A549 (cell line): ENCODE measurements at regions not wholly inside any gene's neighbourhood (a gene's known extent, or its start where the extent isn't known, plus 50 kb on each side); places are given as distances from the start of the nearest gene placed in this dataset.

Source experiments
- CTCF ChIP-seq: fragments of >200 bp; sonication (Bioruptor Twin); formaldehyde crosslinking; IDR thresholded peaks from 3 replicates; pipeline ENCODE4 v1.5.1; 2016
- ZFP36 ChIP-seq: fragments of 450-650 bp; IDR thresholded peaks from 2 replicates; pipeline ENCODE4 v1.6.1; 2014; ENCODE audit warnings: borderline replicate concordance; ENCODE audit not compliant: partially characterized antibody

DNA sequence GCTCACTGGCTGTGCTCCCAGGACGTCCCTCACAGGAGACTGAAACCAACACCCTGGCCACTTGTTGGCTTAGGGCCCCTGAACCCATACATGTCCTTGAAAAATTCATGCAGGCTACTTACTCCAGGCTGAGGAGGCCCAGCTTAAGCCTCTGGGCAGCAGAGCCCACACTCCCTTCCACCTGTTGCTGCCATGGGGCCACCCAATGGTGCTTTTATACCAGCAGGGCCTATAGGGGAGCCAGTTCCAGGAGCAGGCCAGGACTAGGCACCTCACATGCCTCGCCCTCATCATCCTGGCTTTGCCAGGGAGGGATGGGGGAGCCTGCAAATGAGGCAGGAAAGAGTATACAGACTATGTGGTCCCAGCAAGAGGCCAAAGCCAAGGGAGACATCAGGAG, 181.7 kb upstream of the NECTIN1 start:
- no peak for TF ChIP-seq CTCF
- no peak for TF ChIP-seq ZFP36
